Prostate gland (tissue), 2 donors: ENCODE measurements at regions not wholly inside any gene's neighbourhood (a gene's known extent, or its start where the extent isn't known, plus 50 kb on each side); places are given as distances from the start of the nearest gene placed in this dataset.

ENCODE experiments used
- DNase-seq: peaks from one replicate; pipeline ENCODE4 v3.0.0-alpha.2; 2019; ENCODE audit warnings: low spot score
- H3K27ac ChIP-seq, 2 donors: fragments of 200-600 bp; sonication (generic); 2 replicates each; pipeline ENCODE4 v1.5.1; 2017 to 2019
- H3K27me3 ChIP-seq: fragments of 200-600 bp; sonication (generic); replicated peaks from 2 replicates; pipeline ENCODE4 v1.5.1; 2019; ENCODE audit not compliant: insufficient read depth
- H3K36me3 ChIP-seq, 2 donors: fragments of 200-600 bp; sonication (generic); 1 replicate in 1 of 2; 2 replicates in 1 of 2; pipeline versions ENCODE4 v1.5.1 to v1.8.1; 2017 to 2019
- H3K4me1 ChIP-seq: fragments of 200-600 bp; sonication (generic); replicated peaks from 2 replicates; pipeline ENCODE4 v1.5.1; 2019
- H3K4me3 ChIP-seq, 2 donors: fragments of 200-600 bp; sonication (generic); 2 replicates each; pipeline ENCODE4 v1.5.1; 2017 to 2019
- H3K9me3 ChIP-seq: fragments of 200-600 bp; sonication (generic); 2 replicates; pipeline ENCODE4 v1.5.1; 2017
- POLR2A ChIP-seq: fragments of 450-650 bp; IDR thresholded peaks from one replicate; pipeline ENCODE4 v1.6.1; 2016; ENCODE audit warnings: antibody characterized with exemption, mild to moderate bottlenecking
- POLR2AphosphoS5 ChIP-seq: sonication (generic); formaldehyde crosslinking; IDR thresholded peaks from one replicate; pipeline ENCODE4 v1.6.1; 2017; ENCODE audit warnings: antibody characterized with exemption
- WGBS: methylation state at CpG from one replicate; pipeline ENCODE4 v1.1.5; 2018; 5-methylcytosine and 5-hydroxymethylcytosine counted together
- intact Hi-C: fragments of 100-400 bp; cut with DNase I; formaldehyde crosslinking; loops from one replicate; pipeline ENCODE4 v1.14.2; 2022
- TF ChIP-seq, protein P1 (sequence below), 4 experiments: fragments of 200-600 bp in 2 of 4; fragments of 450-650 bp in 2 of 4; sonication (generic) in 2 of 4; IDR thresholded peaks; 1 replicate in 3 of 4; 2 replicates in 1 of 4; pipeline ENCODE4 v1.5.1; 2016 to 2019; ENCODE audit warnings: antibody characterized with exemption in 4 of 4, mild to moderate bottlenecking in 2 of 4, moderate library complexity in 2 of 4

DNA sequence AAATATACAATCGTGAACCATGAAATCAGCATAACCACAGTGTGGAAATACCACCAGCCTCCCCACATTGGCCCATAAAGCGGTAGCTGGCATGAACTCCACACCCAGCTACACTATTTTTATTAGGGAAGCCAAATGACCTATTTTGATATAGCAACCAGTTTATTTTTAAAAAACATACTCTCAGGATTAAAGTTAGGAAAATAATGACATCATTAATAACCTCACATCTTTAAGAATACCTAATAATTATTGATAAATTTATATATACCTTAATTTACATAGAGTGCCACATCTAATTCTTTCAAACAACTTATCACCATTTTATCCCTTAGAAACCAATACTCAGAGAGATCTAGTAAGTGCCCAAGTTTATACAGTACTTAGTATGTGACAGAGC is 692.0 kb upstream of the PKDCC start:
- intact Hi-C loops: no loop called here

DNA sequence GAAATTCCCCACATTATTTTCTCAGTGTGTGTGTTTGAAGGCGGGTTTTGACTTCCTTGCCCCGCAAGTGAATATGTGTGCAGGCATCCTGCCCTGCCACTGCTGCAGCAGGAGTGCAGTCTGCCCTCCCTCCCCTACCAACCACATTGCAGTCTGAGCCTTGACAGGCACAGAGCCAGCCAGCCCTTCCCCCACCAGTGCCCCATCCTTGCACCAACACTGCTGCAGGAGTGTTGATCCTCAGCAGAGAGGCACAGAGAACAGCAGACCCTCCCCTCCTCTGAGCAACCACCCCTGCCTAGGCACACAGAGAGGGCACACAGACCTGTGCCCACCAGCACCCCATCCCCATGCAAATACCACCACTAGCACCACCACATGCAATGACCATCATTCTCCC is 683.0 kb upstream of the PKDCC start:
- no peaks in the 10 kb centered on the region for H3K4me1 ChIP-seq
- no peaks in the 10 kb centered on the region for H3K27me3 ChIP-seq
- no peaks in the 10 kb centered on the region for H3K36me3 ChIP-seq
- no peak for TF ChIP-seq POLR2A
- no peak for TF ChIP-seq POLR2AphosphoS5
- TF ChIP-seq, protein P1, sequence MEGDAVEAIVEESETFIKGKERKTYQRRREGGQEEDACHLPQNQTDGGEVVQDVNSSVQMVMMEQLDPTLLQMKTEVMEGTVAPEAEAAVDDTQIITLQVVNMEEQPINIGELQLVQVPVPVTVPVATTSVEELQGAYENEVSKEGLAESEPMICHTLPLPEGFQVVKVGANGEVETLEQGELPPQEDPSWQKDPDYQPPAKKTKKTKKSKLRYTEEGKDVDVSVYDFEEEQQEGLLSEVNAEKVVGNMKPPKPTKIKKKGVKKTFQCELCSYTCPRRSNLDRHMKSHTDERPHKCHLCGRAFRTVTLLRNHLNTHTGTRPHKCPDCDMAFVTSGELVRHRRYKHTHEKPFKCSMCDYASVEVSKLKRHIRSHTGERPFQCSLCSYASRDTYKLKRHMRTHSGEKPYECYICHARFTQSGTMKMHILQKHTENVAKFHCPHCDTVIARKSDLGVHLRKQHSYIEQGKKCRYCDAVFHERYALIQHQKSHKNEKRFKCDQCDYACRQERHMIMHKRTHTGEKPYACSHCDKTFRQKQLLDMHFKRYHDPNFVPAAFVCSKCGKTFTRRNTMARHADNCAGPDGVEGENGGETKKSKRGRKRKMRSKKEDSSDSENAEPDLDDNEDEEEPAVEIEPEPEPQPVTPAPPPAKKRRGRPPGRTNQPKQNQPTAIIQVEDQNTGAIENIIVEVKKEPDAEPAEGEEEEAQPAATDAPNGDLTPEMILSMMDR (IDR thresholded peaks at IDR 0.05): no peak
- WGBS: 81% methylated on average over 2 of the region's 2 CpGs
- no peaks in the 10 kb centered on the region for H3K9me3 ChIP-seq
- intact Hi-C loops: no loop called here
- H3K4me3 ChIP-seq: no peak overlapping the region
- no peak for DNase-seq
- H3K27ac ChIP-seq: no peak overlapping the region

More for the DNA sequence above, 692.0 kb upstream of the PKDCC start:
- no peaks in the 10 kb centered on the region for H3K4me1 ChIP-seq
- no peak overlapping the region for H3K4me3 ChIP-seq
- no peaks in the 10 kb centered on the region for H3K27me3 ChIP-seq
- DNase-seq: no peak
- H3K36me3 ChIP-seq: no peaks in the 10 kb centered on the region
- H3K27ac ChIP-seq: no peak overlapping the region
- TF ChIP-seq, protein P1 (IDR thresholded peaks at IDR 0.05): no peak
- TF ChIP-seq POLR2A: no peak
- TF ChIP-seq POLR2AphosphoS5: no peak
- H3K9me3 ChIP-seq: no peaks in the 10 kb centered on the region
- 90% methylated on average over 2 of the region's 2 CpGs for WGBS

DNA sequence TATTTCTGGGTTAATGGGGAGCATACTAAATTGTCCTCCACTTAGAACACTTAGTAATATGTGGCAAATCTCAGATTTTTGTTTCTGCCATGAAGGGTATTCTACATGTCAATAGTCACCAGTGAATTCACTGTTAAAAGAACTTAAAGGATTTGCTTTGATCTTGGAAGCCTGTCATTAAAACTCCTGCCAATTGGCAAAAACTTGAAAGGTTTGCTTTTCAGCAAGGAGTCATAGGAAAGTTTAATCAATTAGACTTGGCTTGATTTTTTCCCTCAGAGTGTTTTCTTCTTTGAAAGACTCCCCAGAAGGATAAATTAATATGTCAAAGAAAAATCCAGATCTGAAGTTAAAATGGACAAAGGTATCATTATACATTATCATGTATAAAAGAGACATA is 671.9 kb upstream of the PKDCC start:
- no peaks in the 10 kb centered on the region for H3K4me1 ChIP-seq
- H3K9me3 ChIP-seq: no peaks in the 10 kb centered on the region
- DNase-seq: no peak
- intact Hi-C loops: no loop called here
- no peak overlapping the region for H3K27ac ChIP-seq
- no peaks in the 10 kb centered on the region for H3K27me3 ChIP-seq
- TF ChIP-seq, protein P1 (IDR thresholded peaks at IDR 0.05): no peak
- TF ChIP-seq POLR2AphosphoS5: no peak
- TF ChIP-seq POLR2A: no peak
- H3K36me3 ChIP-seq: no peaks in the 10 kb centered on the region
- no peak overlapping the region for H3K4me3 ChIP-seq

DNA sequence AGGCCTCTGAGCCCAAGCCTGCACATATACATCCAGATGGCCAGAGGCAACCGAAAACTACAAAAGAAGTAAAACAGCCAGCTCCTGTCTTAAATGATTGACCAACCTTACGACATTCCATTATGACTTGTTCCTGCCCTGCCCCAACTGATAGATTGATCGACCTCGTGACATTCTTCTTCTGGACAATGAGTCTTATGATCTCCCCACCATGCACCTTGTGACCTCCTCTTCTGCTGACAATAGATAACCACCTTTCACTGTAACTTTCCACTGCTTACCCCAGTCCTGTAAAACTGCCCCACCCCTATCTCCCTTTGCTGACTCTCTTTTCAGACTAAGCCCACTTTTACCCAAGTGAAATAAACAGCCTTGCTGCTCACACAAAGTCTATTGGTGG is 670.0 kb upstream of the PKDCC start:
- no peaks in the 10 kb centered on the region for H3K36me3 ChIP-seq
- WGBS: 81% methylated on average over 4 of the region's 4 CpGs

DNA sequence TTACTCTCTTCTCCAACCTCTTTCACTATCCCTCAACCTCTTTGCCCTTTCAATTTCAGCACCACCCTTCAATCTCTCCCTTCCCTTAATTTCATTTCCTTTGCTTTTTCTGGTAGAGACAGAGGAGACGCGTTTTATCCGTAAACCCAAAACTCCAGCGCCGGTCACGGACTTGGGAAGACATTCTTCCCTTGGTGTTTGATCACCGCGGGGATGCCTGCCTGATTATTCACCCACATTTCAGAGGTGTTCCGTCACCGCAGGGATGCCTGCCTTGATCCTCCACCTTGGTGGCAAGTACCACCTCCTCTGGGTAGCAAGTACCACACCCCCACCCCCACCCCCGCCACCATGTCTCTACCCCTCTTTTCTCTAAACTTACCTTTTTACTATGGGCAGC is 669.4 kb upstream of the PKDCC start:
- WGBS: 91% methylated on average over 11 of the region's 11 CpGs
- TF ChIP-seq, protein P1 (IDR thresholded peaks at IDR 0.05): no peak
- TF ChIP-seq POLR2A: no peak
- no peak for TF ChIP-seq POLR2AphosphoS5
- Histone ChIP-seq H3K27me3 (no peaks in the 10 kb centered on the region), H3K9me3 (no peaks in the 10 kb centered on the region), H3K4me1 (no peaks in the 10 kb centered on the region), H3K4me3 (no peak overlapping the region), H3K36me3 (no peaks in the 10 kb centered on the region), H3K27ac (no peak overlapping the region)
- intact Hi-C loops: no loop called here
- no peak for DNase-seq

More for the DNA sequence above, 670.0 kb upstream of the PKDCC start:
- DNase-seq: no peak
- H3K9me3 ChIP-seq: no peaks in the 10 kb centered on the region
- no peaks in the 10 kb centered on the region for H3K27me3 ChIP-seq
- intact Hi-C loops: no loop called here
- no peak overlapping the region for H3K4me3 ChIP-seq
- no peaks in the 10 kb centered on the region for H3K4me1 ChIP-seq
- no peak overlapping the region for H3K27ac ChIP-seq
- TF ChIP-seq POLR2AphosphoS5 (no peak), POLR2A (no peak)
- TF ChIP-seq, protein P1 (IDR thresholded peaks at IDR 0.05): no peak
